Spleen (tissue), 7 donors: ENCODE measurements at regions not wholly inside any gene's neighbourhood (a gene's known extent, or its start where the extent isn't known, plus 50 kb on each side); places are given as distances from the start of the nearest gene placed in this dataset.

Experiments used
- CTCF ChIP-seq, 11 experiments: fragments of 200-600 bp in 7 of 11; fragments of 450-650 bp in 4 of 11; sonication (generic) in 4 of 11; IDR thresholded peaks in 8 of 11; conservative IDR thresholded peaks in 3 of 11; 1 replicate in 7 of 11; 2 replicates in 4 of 11; pipeline versions ENCODE4 v1.4.0 to v1.8.0; 2016 to 2021; ENCODE audit warnings: antibody characterized with exemption in 11 of 11, inconsistent platforms in 4 of 11, mild to moderate bottlenecking in 1 of 11
- POLR2A ChIP-seq, 3 donors: fragments of 450-650 bp; IDR thresholded peaks; one replicate each; pipeline ENCODE4 v1.5.1; 2017; ENCODE audit warnings: antibody characterized with exemption in 3 of 3, mild to moderate bottlenecking in 1 of 3
- POLR2AphosphoS5 ChIP-seq, 3 donors: sonication (generic); formaldehyde crosslinking; IDR thresholded peaks; one replicate each; pipeline ENCODE4 v1.5.1; 2017; ENCODE audit warnings: antibody characterized with exemption in 3 of 3
- donor health status: DM: no; HTN: no; CAD: no; lungs with moderate emphysema.
- donor health status: DM: no; HTN: no; CAD: no.
- donor health status: DM: no; HTN: no; CAD: no.

GRCh38 chr3:64888840-64889392 is 201.1 kb upstream of the ADAMTS9 start:
- TF ChIP-seq CTCF (IDR thresholded peaks at IDR 0.05 in 8 of 11, conservative IDR thresholded peaks at IDR 0.05 in 3 of 11) (no peak), POLR2A (IDR thresholded peaks at IDR 0.05) (no peak), POLR2AphosphoS5 (IDR thresholded peaks at IDR 0.05) (no peak)
